Liver (tissue), 8 donors: ENCODE measurements at regions not wholly inside any gene's neighbourhood (a gene's known extent, or its start where the extent isn't known, plus 50 kb on each side); places are given as distances from the start of the nearest gene placed in this dataset.

ENCODE experiments used
- DNase-seq: peaks from one replicate; pipeline ENCODE4 v3.0.0-alpha.2; 2017; ENCODE audit warnings: low spot score
- H3K27ac ChIP-seq, 2 donors: one replicate each; pipeline ENCODE4 v1.7.0; 2013; ENCODE audit warnings: inconsistent platforms in 2 of 2, low read length in 2 of 2, control low read depth in 1 of 2, low read depth in 1 of 2, mild to moderate bottlenecking in 1 of 2
- H3K27me3 ChIP-seq, 4 donors: one replicate each; pipeline versions ENCODE4 v1.6.1 to v1.7.0; 2013; ENCODE audit warnings: low read length in 3 of 4, inconsistent platforms in 1 of 4, mild to moderate bottlenecking in 1 of 4, moderate library complexity in 1 of 4; ENCODE audit not compliant: control insufficient read depth in 4 of 4, insufficient read depth in 4 of 4
- H3K36me3 ChIP-seq, 4 donors: one replicate each; pipeline versions ENCODE4 v1.6.1 to v1.7.0; 2013; ENCODE audit warnings: low read length in 3 of 4, mild to moderate bottlenecking in 3 of 4, low read depth in 1 of 4, moderate library complexity in 1 of 4; ENCODE audit not compliant: control insufficient read depth in 4 of 4, insufficient read depth in 3 of 4
- H3K4me1 ChIP-seq, 4 donors: one replicate each; pipeline versions ENCODE4 v1.6.1 to v1.7.0; 2013; ENCODE audit warnings: low read length in 3 of 4, mild to moderate bottlenecking in 3 of 4, moderate library complexity in 1 of 4; ENCODE audit not compliant: control insufficient read depth in 4 of 4, insufficient read depth in 4 of 4
- H3K4me3 ChIP-seq, 3 donors: one replicate each; pipeline versions ENCODE4 v1.6.1 to v1.7.0; 2013; ENCODE audit warnings: low read length in 3 of 3, control low read depth in 1 of 3, low read depth in 1 of 3, mild to moderate bottlenecking in 1 of 3
- H3K9ac ChIP-seq, 2 donors: one replicate each; pipeline ENCODE4 v1.7.0; 2013; ENCODE audit warnings: low read length in 2 of 2, mild to moderate bottlenecking in 2 of 2, moderate library complexity in 2 of 2, control low read depth in 1 of 2, low read depth in 1 of 2
- H3K9me3 ChIP-seq, 4 donors: one replicate each; pipeline versions ENCODE4 v1.6.1 to v1.7.0; 2013; ENCODE audit warnings: low read length in 3 of 4; ENCODE audit not compliant: control insufficient read depth in 4 of 4
- EGR1 ChIP-seq, 2 donors: IDR thresholded peaks; 2 replicates each; pipeline ENCODE4 v1.6.1; 2016 to 2018; ENCODE audit warnings: antibody characterized with exemption in 2 of 2, low read depth in 2 of 2
- FOXA1 ChIP-seq: IDR thresholded peaks from 2 replicates; pipeline ENCODE4 v1.6.1; 2016; ENCODE audit warnings: antibody characterized with exemption
- HNF4A ChIP-seq, 2 donors: conservative IDR thresholded peaks; 2 replicates each; pipeline ENCODE4 v1.6.1; 2016; ENCODE audit warnings: antibody characterized with exemption in 2 of 2, mild to moderate bottlenecking in 2 of 2
- JUND ChIP-seq, 2 donors: IDR thresholded peaks; 2 replicates each; pipeline ENCODE4 v1.6.1; 2016; ENCODE audit warnings: antibody characterized with exemption in 2 of 2
- NR2F2 ChIP-seq: IDR thresholded peaks from 2 replicates; pipeline ENCODE4 v1.6.1; 2016; ENCODE audit warnings: antibody characterized with exemption
- RXRA ChIP-seq, 2 donors: IDR thresholded peaks; 2 replicates each; pipeline ENCODE4 v1.6.1; 2017 to 2018; ENCODE audit warnings: antibody characterized with exemption in 2 of 2, mild to moderate bottlenecking in 1 of 2
- SP1 ChIP-seq: IDR thresholded peaks from 2 replicates; pipeline ENCODE4 v1.6.1; 2018; ENCODE audit warnings: antibody characterized with exemption, mild to moderate bottlenecking
- YY1 ChIP-seq: IDR thresholded peaks from 2 replicates; pipeline ENCODE4 v1.6.1; 2016; ENCODE audit warnings: antibody characterized with exemption, mild to moderate bottlenecking
- WGBS: extraction: QIAGEN DNeasy Blood & Tissue Kit; methylation state at CpG from one replicate; pipeline ENCODE4 v1.1.7; 2013; 5-methylcytosine and 5-hydroxymethylcytosine counted together
- TF ChIP-seq, protein P1 (sequence below): IDR thresholded peaks from 2 replicates; pipeline ENCODE4 v1.6.1; 2016; ENCODE audit warnings: antibody characterized with exemption
- TF ChIP-seq, protein P2 (sequence below): fragments of 150-350 bp; IDR thresholded peaks from 2 replicates; pipeline ENCODE4 v1.5.1; 2017; ENCODE audit warnings: improper control_type of control experiment, low read depth, low read length; ENCODE audit not compliant: missing input control
- TF ChIP-seq, protein P3 (sequence below): IDR thresholded peaks from 2 replicates; pipeline ENCODE4 v1.6.1; 2016; ENCODE audit warnings: antibody characterized with exemption, mild to moderate bottlenecking
- donor health status: healthy.
- donor health status: healthy.
- donor health status: healthy.
- donor health status: healthy.
- donor health status: healthy.

DNA sequence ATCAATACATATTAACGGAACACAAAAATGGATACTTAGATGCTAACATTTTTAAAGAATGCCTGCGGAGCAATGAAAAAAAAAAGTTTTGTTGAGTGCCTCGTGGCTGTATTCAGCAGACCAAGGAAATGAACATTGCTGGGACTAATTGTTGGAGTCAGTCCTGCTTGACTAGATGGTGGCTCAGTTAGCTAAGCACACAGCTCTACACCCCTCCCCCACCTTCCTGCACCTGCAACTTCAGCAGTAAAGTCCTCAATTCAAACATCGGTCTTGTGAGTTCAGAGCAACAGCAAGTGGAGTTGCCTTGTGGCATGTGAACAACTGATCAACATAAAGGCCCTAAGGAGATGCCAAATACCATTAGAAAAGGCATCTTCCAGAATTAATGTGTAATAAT is 326.0 kb upstream of the NPSR1 start:
- TF ChIP-seq EGR1 (IDR thresholded peaks at IDR 0.05; ENCODE audit: low read depth in 2 of 2) (no peak), FOXA1 (no peak), HNF4A (conservative IDR thresholded peaks at IDR 0.05) (no peak), NR2F2 (no peak), YY1 (no peak), SP1 (no peak), JUND (IDR thresholded peaks at IDR 0.05) (no peak), RXRA (IDR thresholded peaks at IDR 0.05) (no peak)
- TF ChIP-seq, protein P1, sequence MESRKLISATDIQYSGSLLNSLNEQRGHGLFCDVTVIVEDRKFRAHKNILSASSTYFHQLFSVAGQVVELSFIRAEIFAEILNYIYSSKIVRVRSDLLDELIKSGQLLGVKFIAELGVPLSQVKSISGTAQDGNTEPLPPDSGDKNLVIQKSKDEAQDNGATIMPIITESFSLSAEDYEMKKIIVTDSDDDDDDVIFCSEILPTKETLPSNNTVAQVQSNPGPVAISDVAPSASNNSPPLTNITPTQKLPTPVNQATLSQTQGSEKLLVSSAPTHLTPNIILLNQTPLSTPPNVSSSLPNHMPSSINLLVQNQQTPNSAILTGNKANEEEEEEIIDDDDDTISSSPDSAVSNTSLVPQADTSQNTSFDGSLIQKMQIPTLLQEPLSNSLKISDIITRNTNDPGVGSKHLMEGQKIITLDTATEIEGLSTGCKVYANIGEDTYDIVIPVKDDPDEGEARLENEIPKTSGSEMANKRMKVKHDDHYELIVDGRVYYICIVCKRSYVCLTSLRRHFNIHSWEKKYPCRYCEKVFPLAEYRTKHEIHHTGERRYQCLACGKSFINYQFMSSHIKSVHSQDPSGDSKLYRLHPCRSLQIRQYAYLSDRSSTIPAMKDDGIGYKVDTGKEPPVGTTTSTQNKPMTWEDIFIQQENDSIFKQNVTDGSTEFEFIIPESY, result no peak
- TF ChIP-seq, protein P2, sequence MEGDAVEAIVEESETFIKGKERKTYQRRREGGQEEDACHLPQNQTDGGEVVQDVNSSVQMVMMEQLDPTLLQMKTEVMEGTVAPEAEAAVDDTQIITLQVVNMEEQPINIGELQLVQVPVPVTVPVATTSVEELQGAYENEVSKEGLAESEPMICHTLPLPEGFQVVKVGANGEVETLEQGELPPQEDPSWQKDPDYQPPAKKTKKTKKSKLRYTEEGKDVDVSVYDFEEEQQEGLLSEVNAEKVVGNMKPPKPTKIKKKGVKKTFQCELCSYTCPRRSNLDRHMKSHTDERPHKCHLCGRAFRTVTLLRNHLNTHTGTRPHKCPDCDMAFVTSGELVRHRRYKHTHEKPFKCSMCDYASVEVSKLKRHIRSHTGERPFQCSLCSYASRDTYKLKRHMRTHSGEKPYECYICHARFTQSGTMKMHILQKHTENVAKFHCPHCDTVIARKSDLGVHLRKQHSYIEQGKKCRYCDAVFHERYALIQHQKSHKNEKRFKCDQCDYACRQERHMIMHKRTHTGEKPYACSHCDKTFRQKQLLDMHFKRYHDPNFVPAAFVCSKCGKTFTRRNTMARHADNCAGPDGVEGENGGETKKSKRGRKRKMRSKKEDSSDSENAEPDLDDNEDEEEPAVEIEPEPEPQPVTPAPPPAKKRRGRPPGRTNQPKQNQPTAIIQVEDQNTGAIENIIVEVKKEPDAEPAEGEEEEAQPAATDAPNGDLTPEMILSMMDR, result no peak
- TF ChIP-seq, protein P3, sequence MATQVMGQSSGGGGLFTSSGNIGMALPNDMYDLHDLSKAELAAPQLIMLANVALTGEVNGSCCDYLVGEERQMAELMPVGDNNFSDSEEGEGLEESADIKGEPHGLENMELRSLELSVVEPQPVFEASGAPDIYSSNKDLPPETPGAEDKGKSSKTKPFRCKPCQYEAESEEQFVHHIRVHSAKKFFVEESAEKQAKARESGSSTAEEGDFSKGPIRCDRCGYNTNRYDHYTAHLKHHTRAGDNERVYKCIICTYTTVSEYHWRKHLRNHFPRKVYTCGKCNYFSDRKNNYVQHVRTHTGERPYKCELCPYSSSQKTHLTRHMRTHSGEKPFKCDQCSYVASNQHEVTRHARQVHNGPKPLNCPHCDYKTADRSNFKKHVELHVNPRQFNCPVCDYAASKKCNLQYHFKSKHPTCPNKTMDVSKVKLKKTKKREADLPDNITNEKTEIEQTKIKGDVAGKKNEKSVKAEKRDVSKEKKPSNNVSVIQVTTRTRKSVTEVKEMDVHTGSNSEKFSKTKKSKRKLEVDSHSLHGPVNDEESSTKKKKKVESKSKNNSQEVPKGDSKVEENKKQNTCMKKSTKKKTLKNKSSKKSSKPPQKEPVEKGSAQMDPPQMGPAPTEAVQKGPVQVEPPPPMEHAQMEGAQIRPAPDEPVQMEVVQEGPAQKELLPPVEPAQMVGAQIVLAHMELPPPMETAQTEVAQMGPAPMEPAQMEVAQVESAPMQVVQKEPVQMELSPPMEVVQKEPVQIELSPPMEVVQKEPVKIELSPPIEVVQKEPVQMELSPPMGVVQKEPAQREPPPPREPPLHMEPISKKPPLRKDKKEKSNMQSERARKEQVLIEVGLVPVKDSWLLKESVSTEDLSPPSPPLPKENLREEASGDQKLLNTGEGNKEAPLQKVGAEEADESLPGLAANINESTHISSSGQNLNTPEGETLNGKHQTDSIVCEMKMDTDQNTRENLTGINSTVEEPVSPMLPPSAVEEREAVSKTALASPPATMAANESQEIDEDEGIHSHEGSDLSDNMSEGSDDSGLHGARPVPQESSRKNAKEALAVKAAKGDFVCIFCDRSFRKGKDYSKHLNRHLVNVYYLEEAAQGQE, result no peak
- Histone ChIP-seq H3K27ac (no peak overlapping the region), H3K4me1 (no peaks in the 10 kb centered on the region), H3K36me3 (no peaks in the 10 kb centered on the region), H3K27me3 (peaks cover 0 to 2% (median 0%) of the 10 kb centered on the region in 4 donors), H3K9me3 (no peaks in the 10 kb centered on the region), H3K9ac (no peak overlapping the region), H3K4me3 (no peak overlapping the region)
- WGBS, result 85% methylated on average over 4 of the region's 4 CpGs
- no peak for DNase-seq

DNA sequence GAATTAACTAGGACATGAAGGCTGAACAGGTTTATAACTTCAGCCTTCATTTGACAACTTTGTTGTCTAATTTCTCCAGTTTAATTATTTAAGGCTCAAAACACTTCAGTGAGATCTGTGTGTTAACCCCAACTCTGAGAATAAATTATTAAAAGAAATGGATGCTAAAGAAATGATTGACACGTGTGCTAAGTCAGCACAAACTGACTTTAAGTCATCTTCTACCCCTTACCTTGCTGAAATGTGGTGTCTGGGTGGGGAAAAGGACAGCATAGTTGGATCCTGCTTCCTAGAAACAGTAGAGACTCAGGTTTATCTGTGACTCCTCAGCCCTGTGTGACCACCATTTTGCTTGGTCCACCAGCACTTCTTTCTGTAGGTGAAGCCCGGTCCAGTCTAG is 324.8 kb upstream of the NPSR1 start:
- Histone ChIP-seq H3K9me3 (no peaks in the 10 kb centered on the region), H3K4me1 (no peaks in the 10 kb centered on the region), H3K9ac (no peak overlapping the region), H3K27ac (no peak overlapping the region), H3K4me3 (no peak overlapping the region), H3K36me3 (no peaks in the 10 kb centered on the region), H3K27me3 (no peaks in the 10 kb centered on the region)
- TF ChIP-seq, protein P2, result no peak
- WGBS, result 87% methylated on average over 2 of the region's 2 CpGs
- no peak for DNase-seq
